HG02642 (cell line): ENCODE measurements at regions not wholly inside any gene's neighbourhood (a gene's known extent, or its start where the extent isn't known, plus 50 kb on each side); places are given as distances from the start of the nearest gene placed in this dataset.
"Not testable (repeated sequence)": the region's sequence is repeated elsewhere in the genome, so short reads cannot be mapped to it uniquely, and the experiment has no call there.

Experiments used
- ATAC-seq: cut with Tn5 transposase; IDR thresholded peaks from one replicate; pipeline ENCODE4 v1.9.1; 2021; ENCODE audit warnings: mild to moderate bottlenecking; ENCODE audit not compliant: unreplicated experiment, poor library complexity

DNA sequence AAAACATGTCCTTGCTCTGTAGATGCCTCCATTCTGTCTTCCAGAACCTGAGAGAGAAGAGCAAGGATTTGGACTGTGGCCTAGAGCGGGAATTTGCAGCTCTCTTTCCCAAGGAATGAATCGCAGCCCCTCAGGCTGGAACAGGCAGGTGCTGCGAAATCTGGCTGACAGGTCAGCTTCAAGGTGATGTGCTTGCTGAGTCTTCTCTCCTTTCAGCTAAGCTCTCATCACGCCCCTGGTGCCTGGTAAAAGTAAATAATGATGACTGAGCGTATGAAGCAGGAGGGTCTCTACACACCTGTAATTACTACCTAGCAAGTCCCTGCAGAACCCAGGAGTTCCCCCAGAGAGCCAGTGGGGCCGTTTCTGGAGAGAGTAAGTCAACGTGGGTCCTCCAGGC, 204.3 kb upstream of the IRF2BP2 start:
- ATAC-seq: not testable (repeated sequence)

DNA sequence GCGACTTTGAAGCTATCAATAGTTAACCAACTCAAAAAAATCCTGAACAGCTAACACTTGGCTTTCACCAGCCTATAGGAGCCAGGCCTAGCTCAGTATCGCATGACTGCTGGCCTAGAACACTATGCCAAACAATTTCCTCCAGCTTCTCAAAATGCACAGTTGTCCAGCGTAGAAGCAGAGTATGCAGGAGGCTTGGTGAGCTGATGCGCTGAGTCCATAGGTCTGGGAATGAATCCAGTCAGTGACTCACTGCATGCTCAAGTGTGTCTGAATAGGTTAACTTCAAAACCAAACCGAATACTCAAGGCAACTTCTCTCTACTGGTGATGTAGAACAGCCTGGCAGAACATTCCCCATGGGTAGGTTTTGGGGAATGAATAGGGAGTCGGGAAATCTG, 201.8 kb upstream of the IRF2BP2 start:
- not testable (repeated sequence) for ATAC-seq

DNA sequence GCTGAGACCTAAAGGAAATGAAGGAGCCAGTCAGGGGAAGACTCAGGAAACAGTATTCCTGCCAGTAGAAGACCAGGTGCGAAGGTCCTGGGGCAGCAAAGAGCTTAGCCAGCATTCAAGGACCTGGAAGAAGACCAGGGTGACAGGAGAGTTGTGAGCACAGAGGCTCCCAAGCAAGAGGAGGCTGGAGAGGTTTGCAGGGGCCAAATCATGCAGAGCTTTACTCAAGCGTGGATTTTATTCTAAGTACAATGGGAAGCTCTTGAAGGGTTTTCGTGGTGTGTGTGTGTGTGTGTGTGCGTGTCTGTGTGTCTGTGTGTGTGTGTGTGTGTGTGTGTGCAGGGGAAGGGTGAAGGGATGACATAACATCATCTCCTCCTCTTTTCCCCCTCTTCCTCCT, 200.7 kb upstream of the IRF2BP2 start:
- not testable (repeated sequence) for ATAC-seq

GRCh38 chr1:234809854-234810245, 199.9 kb upstream of the IRF2BP2 start:
- ATAC-seq: not testable (repeated sequence)

DNA sequence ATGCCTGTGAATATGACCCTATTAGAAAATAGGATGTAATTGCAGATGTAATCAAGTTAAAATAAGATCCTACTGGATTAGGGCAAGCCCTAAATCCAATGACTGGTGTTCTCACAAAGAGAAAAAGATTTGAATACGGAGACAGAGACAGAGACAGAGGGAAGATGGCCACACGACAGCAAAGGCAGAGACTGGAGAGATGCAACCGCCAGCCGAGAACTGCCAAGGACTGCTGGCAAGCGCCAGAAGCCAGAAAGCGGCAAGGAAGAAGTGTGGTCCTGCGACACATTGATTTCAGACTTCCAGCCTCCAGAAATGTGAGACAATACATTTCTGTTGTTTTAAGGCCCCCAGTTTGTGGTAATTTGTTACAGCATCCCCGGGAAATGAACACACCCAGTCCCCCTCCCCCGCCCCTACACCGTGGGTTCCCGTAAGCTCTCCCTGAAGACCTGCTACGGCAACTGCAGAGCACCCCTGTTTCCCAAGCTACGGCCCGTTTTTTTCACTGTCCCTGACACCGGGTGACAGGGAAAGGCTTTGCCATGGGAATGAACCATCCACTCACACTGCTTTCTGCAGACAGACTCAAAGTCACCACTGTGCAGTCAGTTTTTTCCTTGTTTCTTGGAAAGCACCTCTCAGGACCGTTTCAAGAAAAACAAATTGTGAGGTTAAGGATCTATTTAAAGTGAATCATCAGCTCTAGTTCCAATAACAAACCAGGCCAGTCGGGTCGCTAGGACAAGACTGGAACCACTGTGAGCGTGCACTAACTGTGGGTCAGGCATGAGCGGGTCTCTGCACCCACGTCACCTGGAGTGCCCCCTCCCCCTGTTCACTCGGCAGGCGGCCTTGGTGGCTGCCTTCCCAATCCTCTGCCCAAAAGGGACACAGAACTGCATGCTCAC, 199.2 kb upstream of the IRF2BP2 start:
- ATAC-seq: peak; percentile 68

DNA sequence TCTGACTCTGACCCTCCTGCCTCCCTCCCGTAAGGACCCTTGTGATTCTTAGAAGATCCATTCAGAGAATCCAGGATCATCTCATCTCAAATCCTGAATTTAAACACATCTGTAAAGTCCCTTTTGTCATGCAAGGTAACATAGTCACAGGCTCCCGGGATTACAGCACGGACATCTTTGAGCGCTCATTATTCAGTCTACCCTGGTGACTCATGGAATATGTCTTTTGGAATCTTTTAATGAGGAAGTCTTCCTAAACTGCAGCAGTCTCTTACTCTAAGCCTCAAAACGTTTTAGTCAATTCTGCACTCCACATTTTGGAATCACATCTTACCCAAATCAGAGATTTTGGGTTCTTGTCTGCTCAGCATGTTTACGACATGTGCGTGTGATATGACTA, 198.5 kb upstream of the IRF2BP2 start:
- ATAC-seq: not testable (repeated sequence)

GRCh38 chr1:234807705-234808104, 197.7 kb upstream of the IRF2BP2 start:
- ATAC-seq: not testable (repeated sequence)

DNA sequence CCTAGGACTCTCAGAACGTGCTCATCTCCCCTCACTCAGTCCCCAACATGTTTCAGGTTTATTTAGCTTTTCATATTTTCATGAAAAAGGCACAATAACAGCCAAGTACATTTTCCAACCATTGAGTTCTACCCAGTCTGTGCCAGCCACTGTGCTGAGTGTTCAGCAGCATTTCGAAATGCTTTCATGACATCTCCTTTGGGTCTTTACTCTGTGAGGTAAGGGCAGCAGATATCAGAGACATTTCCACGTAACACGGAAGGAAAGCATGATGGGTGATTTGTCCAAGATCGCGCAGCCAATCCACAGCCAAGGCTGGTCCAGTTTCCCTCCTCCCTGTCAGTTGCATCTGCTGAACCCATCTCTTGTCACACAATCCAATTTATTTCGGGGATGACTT, 192.6 kb upstream of the IRF2BP2 start:
- ATAC-seq: not testable (repeated sequence)

GRCh38 chr1:234801636-234802035, 191.7 kb upstream of the IRF2BP2 start:
- ATAC-seq: not testable (repeated sequence)

DNA sequence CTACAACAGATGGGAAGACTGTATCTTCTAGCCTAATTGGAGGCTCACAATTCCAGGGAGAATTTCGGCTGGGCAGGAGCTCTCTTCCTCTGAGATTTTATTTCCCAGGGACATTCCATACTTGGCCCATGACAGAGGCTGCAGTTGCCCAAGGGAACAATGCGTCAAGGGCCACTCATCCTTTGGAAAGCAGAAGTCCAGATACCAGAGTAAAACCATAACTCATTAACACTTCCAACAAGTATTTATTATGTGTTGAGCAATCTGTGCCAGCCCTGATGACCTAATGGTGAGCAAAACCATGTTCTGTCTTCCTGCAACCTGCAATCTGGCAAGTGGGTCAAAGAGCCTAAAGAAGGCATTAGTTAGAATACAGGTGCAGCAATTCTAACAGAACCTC, 191.2 kb upstream of the IRF2BP2 start:
- not testable (repeated sequence) for ATAC-seq

- not testable (repeated sequence) for ATAC-seq
Observed at GRCh38 chr1:234800563-234800962, 190.6 kb upstream of the IRF2BP2 start.

- not testable (repeated sequence) for ATAC-seq
Observed at GRCh38 chr1:234799021-234799689, 189.2 kb upstream of the IRF2BP2 start.

- ATAC-seq: not testable (repeated sequence)
Observed at GRCh38 chr1:234797216-234797615, 187.2 kb upstream of the IRF2BP2 start.

- ATAC-seq: not testable (repeated sequence)
Observed at GRCh38 chr1:234796438-234796792, 186.4 kb upstream of the IRF2BP2 start.

DNA sequence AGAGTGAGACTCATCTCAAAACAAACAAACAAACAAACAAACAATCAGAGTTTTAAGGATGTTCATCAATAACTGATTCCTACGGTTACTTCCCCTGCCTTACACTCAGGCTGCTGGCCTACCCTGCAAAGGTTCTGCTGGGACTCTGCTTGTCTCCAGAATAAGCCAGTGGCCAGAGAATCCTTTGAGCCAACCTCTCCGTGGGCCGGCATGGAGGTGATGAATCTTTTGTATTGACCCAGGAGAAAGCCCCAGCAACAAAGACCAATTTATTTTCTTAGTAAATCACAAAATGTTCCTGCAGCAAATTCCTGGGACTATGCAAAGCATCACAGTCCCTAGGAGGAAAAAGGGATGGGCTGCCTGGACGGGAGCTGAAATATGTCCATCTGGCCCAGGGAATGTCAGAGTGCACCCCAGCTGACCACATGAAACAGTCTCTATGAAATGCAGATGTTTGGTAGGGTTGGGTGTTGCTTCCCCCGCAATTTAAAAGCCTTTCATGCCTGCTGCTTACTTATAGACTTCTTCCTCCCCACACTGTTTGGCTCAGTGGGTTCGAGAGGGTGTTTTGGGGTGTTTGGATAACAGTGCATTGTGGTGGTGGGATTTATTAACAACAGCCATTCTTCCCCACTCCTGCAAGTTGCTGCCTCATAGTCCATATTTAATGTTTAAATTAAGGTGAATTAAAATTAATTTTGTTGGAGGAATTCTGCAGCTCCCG, 185.9 kb upstream of the IRF2BP2 start:
- not testable (repeated sequence) for ATAC-seq

GRCh38 chr1:234795007-234795406, 185.0 kb upstream of the IRF2BP2 start:
- not testable (repeated sequence) for ATAC-seq

GRCh38 chr1:234794452-234794851, 184.5 kb upstream of the IRF2BP2 start:
- ATAC-seq: not testable (repeated sequence)

GRCh38 chr1:234793924-234794323, 183.9 kb upstream of the IRF2BP2 start:
- not testable (repeated sequence) for ATAC-seq

- not testable (repeated sequence) for ATAC-seq
Observed at GRCh38 chr1:234792221-234792864, 182.4 kb upstream of the IRF2BP2 start.

DNA sequence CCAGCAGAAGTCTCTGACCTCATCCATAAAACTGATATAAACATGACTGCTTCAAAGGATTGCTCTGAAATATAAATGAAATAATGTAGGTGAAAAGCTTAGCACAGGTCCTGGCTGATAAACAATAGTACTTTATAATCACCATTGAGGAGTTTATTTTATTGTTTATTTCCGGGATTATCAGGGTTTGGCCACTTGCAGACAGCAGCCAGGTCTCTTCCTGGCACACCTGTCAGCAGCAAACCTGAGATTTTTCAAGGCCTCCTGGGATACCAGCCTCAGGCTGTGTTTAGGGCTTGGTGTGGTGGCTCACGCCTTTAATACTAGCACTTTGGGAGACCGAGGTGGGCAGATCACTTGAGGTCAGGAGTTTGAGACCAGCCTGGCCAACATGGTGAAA, 181.6 kb upstream of the IRF2BP2 start:
- ATAC-seq: not testable (repeated sequence)
